Psoas muscle (tissue), 7 donors: ENCODE measurements at regions not wholly inside any gene's neighbourhood (a gene's known extent, or its start where the extent isn't known, plus 50 kb on each side); places are given as distances from the start of the nearest gene placed in this dataset.
"Not testable (repeated sequence)": the region's sequence is repeated elsewhere in the genome, so short reads cannot be mapped to it uniquely, and the experiment has no call there.

Experiments
- ATAC-seq, 4 donors: fragments of 200-7000 bp; cut with Tn5 transposase; one replicate each; pipeline ENCODE4 v1.9.1; 2020; ENCODE audit warnings: moderate library complexity in 3 of 4, mild to moderate bottlenecking in 2 of 4
- DNase-seq, 2 donors: peaks; one replicate each; pipeline ENCODE4 v3.0.0-alpha.2; 2020
- H3K27ac ChIP-seq: fragments of 200-600 bp; one replicate; pipeline ENCODE4 v1.8.0; 2022
- H3K27me3 ChIP-seq, 3 donors: fragments of 200-600 bp in 1 of 3; one replicate each; pipeline versions ENCODE4 v1.6.1 to v1.8.0; 2013 to 2022; ENCODE audit warnings: low read length in 2 of 3, mild to moderate bottlenecking in 2 of 3, moderate library complexity in 1 of 3; ENCODE audit not compliant: insufficient read depth in 3 of 3
- H3K36me3 ChIP-seq, 2 donors: fragments of 200-600 bp in 1 of 2; one replicate each; pipeline versions ENCODE4 v1.6.1 to v1.8.0; 2013 to 2022; ENCODE audit warnings: low read depth in 1 of 2, mild to moderate bottlenecking in 1 of 2, moderate library complexity in 1 of 2; ENCODE audit not compliant: insufficient read depth in 1 of 2
- H3K4me1 ChIP-seq: fragments of 200-600 bp; one replicate; pipeline ENCODE4 v1.8.0; 2022
- H3K4me3 ChIP-seq: fragments of 200-600 bp; one replicate; pipeline ENCODE4 v1.8.0; 2022; ENCODE audit warnings: mild to moderate bottlenecking
- H3K9me3 ChIP-seq: fragments of 200-600 bp; one replicate; pipeline ENCODE4 v1.8.0; 2022
- WGBS, 3 donors: extraction: QIAGEN DNeasy Blood & Tissue Kit; methylation state at CpG; one replicate each; pipeline versions ENCODE4 v1.1.6 to v1.1.7; 2013; 5-methylcytosine and 5-hydroxymethylcytosine counted together
- intact Hi-C, 2 donors: fragments of 100-400 bp; cut with DNase I; formaldehyde crosslinking; loops; one replicate each; pipeline versions ENCODE4 v1.11.0 to v1.14.2; 2022
- TF ChIP-seq, protein P1 (sequence below): fragments of 200-600 bp; IDR thresholded peaks from one replicate; pipeline ENCODE4 v1.8.0; 2022; ENCODE audit warnings: antibody characterized with exemption
- donor health status: healthy with polysubstance abuse.
- donor health status: DM: no; HTN: no; CAD: no; lungs with moderate emphysema.
- donor health status: Bipolar disorder and iron deficiency.
- donor health status: healthy.
- donor health status: DM: yes; HTN: yes; CAD: no.
- donor health status: DM: no; HTN: no; CAD: no.
- donor health status: DM: yes; HTN: yes; CAD: no.

DNA sequence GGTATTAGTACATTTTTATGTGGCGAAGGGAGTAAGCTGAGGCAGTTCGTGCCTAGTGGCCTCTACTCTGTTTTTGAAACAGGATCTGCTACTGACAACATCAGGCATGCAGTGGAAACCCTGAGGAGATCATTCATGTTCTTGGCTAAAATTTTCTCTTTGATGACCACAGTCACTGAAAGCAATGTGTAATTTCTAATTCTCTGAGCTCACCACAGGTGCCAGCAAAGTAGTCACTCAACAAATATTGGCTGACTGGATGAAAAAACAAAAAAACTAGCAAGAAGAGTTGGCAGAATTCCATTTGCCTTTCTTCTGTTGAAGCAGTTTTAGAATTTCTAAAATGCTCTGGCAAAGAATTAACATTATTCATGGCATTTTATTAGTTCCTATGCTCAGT lies 176.5 kb upstream of the KCTD7 start:
- Histone ChIP-seq H3K9me3 (no peaks in the 10 kb centered on the region), H3K27ac (no peak overlapping the region), H3K36me3 (peaks cover 0 to 38% of the 10 kb centered on the region in 2 donors), H3K4me1 (no peaks in the 10 kb centered on the region), H3K4me3 (no peak overlapping the region), H3K27me3 (no peaks in the 10 kb centered on the region)
- DNase-seq (no peak), ATAC-seq (no peak)
- intact Hi-C loops: no loop called here
- 70 to 90% (median 79%) methylated on average over 2 of the region's 2 CpGs for WGBS, 3 donors
- TF ChIP-seq, protein P1, sequence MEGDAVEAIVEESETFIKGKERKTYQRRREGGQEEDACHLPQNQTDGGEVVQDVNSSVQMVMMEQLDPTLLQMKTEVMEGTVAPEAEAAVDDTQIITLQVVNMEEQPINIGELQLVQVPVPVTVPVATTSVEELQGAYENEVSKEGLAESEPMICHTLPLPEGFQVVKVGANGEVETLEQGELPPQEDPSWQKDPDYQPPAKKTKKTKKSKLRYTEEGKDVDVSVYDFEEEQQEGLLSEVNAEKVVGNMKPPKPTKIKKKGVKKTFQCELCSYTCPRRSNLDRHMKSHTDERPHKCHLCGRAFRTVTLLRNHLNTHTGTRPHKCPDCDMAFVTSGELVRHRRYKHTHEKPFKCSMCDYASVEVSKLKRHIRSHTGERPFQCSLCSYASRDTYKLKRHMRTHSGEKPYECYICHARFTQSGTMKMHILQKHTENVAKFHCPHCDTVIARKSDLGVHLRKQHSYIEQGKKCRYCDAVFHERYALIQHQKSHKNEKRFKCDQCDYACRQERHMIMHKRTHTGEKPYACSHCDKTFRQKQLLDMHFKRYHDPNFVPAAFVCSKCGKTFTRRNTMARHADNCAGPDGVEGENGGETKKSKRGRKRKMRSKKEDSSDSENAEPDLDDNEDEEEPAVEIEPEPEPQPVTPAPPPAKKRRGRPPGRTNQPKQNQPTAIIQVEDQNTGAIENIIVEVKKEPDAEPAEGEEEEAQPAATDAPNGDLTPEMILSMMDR: no peak

DNA sequence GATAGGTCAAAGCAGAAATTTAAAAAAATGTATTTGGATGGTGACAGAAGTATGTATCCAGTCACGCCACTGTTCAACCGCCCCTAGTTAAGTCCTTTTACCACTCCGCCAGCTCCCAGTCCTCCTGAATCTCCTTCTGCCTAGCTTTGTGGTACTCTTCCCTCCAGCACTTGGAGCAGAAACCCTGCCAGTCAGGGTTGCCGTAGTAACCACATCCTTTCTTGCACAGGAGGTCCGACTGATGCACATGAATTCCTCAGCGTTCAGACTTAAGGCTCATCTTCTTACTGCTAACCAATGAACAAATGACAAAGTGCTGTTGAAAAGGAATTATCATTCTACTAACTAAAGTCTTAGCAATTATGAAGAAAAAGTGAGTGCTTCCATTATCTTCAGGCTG lies 175.3 kb upstream of the KCTD7 start:
- intact Hi-C loops: no loop called here
- no peak for ATAC-seq
- DNase-seq: no peak
- Histone ChIP-seq H3K27me3 (no peaks in the 10 kb centered on the region), H3K9me3 (no peaks in the 10 kb centered on the region), H3K36me3 (peaks cover 0 to 33% of the 10 kb centered on the region in 2 donors), H3K4me1 (no peaks in the 10 kb centered on the region), H3K27ac (no peak overlapping the region), H3K4me3 (no peak overlapping the region)
- TF ChIP-seq, protein P1: no peak
- WGBS, 3 donors: 96 to 97% (median 97%) methylated on average over 6 of the region's 6 CpGs

DNA sequence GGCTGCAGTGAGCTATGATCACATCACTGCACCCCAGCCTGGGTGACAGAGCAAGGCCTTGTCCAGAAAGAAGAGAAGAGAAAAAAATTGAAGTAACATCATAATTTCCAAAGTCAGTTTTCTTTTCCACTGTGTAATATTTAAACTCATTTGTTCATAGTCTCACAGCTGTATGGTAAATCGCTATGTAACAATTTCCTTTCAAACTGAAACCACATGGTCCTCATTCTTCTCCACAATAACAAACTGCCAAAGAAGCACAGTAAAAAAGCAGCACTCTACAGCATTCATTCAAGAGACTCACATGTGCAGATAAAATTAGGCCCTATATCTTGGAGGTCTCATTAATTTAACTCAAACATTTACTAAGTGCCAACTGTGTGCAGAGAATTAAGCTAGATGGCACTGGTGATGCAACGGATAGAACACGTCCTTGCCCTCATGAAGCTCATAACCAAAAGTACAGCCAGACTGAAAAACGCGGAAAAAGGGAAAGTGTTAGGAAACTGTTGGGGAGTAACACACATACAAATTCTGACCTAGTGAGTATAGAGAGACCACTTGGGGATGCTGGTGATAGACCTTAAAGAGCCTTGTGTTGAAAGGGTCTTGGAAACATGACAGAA lies 174.0 kb upstream of the KCTD7 start:
- Histone ChIP-seq H3K36me3 (peaks cover 0 to 20% of the 10 kb centered on the region in 2 donors), H3K4me3 (no peak overlapping the region), H3K4me1 (no peaks in the 10 kb centered on the region), H3K9me3 (no peaks in the 10 kb centered on the region), H3K27me3 (no peaks in the 10 kb centered on the region), H3K27ac (no peak overlapping the region)
- TF ChIP-seq, protein P1: no peak
- intact Hi-C loops: no loop called here
- 80 to 91% (median 85%) methylated on average over 5 of the region's 5 CpGs for WGBS, 3 donors
- ATAC-seq (no peak), DNase-seq (no peak)

DNA sequence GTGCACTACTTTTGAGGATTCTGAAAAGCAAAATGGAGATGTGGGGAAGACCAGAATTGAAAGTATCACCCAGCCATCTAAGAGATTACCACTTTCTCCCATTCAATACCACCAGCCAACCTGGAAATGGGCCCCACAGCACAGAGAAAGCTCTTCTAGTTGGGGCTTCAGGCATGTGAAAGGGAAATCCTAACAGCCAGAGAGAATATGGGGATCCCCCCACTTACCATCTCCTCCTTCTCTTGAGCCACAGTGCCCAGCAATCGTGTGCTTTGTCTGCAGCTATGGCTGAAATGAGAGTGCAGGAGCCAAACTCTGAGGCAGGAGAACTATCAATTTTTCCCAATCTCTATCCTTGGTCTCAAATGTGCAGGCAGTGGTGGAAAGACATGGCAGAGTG lies 173.2 kb upstream of the KCTD7 start:
- H3K27me3 ChIP-seq, ATAC-seq, H3K27ac ChIP-seq, intact Hi-C loops, H3K4me3 ChIP-seq, H3K9me3 ChIP-seq, H3K4me1 ChIP-seq, DNase-seq: not testable (repeated sequence)
- peaks cover 0 to 17% of the 10 kb centered on the region in 2 donors for H3K36me3 ChIP-seq
- WGBS, 3 donors: 60% methylated on average over 1 of the region's 1 CpG; no CpG with 5 or more reads in 2 of the 3 donors

DNA sequence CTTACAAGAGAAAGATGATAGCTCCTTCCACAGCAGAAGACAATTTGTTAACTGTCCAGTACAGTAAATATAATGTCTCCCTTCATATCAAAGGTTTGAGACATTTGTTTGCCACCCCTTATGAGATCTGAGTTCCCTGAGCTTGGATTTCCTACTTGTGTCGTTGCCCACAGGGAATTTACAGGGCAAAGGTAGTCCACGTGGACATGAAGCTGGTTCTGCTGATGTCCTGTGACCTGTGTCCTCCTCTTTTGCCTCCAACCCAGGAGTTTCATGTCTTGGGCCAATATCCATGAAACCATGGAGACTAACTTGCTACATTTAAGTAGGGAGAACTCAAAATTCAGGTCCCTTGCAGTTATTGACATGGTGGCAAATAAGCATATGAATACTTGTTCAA lies 172.2 kb upstream of the KCTD7 start:
- intact Hi-C loops: not testable (repeated sequence)

DNA sequence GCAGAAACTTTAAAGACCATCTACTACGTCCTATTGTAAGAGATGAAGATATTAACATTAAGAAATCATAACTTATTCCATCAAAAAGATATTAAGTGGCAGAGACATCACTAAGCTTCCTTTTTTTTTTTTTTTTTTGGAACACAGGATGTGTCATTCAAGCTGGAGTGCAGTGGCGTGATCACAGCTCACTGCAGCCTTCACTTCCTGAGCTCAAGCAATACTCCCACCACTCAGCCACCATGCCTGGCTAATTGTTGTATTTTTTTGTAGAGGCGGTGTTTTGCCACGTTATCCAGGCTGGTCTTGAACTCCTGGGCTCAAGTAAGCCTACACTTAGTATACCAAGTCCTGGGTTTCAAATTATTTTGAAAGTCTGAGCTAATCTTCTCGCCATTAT lies 169.7 kb upstream of the KCTD7 start:
- intact Hi-C loops, H3K27me3 ChIP-seq, H3K27ac ChIP-seq, H3K4me3 ChIP-seq, H3K4me1 ChIP-seq, ATAC-seq, DNase-seq, H3K9me3 ChIP-seq: not testable (repeated sequence)
- peaks cover 0 to 12% of the 10 kb centered on the region in 2 donors for H3K36me3 ChIP-seq
- WGBS, 3 donors: 76 to 78% (median 78%) methylated on average over 4 to 5 of the region's 5 CpGs

More for the DNA sequence above, 172.2 kb upstream of the KCTD7 start:
- peaks cover 0 to 17% of the 10 kb centered on the region in 2 donors for H3K36me3 ChIP-seq
- not testable (repeated sequence) for H3K4me3 ChIP-seq, DNase-seq, H3K4me1 ChIP-seq, H3K27me3 ChIP-seq, ATAC-seq, H3K27ac ChIP-seq, H3K9me3 ChIP-seq
- 80 to 88% (median 85%) methylated on average over 2 of the region's 2 CpGs for WGBS, 3 donors

DNA sequence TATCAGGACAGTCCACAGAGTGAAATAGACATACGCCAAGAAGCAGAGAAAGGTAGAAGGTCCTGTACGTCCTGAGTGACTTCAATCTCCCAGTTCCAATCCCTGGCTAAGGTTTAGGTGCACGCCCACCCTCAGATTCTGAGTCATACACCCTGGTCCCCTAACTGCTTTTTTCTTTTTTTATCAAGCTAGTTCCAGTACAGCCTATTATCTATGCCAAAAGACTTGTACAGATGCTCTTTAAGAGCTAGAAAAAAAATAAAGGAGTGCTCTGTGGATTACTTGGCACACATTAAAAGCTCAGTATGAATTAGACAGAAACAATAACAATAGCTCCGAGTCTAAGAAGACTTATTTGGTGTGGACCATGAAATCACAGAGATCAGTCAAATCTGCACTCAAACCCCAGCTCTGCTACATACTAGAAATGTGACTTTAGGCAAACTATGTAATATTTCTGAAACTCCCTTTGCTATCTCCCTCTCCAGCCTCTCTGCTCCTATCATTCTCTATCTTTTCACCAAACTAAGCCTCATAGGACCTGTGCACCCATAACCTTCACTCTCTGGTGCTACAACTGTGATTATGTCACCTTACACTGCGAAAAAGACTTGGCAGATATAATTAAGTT lies 168.8 kb upstream of the KCTD7 start:
- H3K9me3 ChIP-seq, DNase-seq, H3K36me3 ChIP-seq, intact Hi-C loops, H3K4me1 ChIP-seq, ATAC-seq, H3K27ac ChIP-seq, H3K27me3 ChIP-seq, H3K4me3 ChIP-seq: not testable (repeated sequence)
- 66 to 74% (median 69%) methylated on average over 5 of the region's 5 CpGs for WGBS, 3 donors
